Esophagus muscularis mucosa (tissue), 4 donors: ENCODE measurements at regions not wholly inside any gene's neighbourhood (a gene's known extent, or its start where the extent isn't known, plus 50 kb on each side); places are given as distances from the start of the nearest gene placed in this dataset.

Experiments
- DNase-seq: peaks from one replicate; pipeline ENCODE4 v3.0.0-alpha.2; 2017; ENCODE audit errors: extremely low spot score
- H3K27ac ChIP-seq, 4 donors: fragments of 200-600 bp; sonication (generic); replicated peaks in 1 of 4; 1 replicate in 3 of 4; 2 replicates in 1 of 4; pipeline ENCODE4 v1.5.1; 2016 to 2019; ENCODE audit warnings: mild to moderate bottlenecking in 1 of 4
- H3K27me3 ChIP-seq, 4 donors: fragments of 200-600 bp; sonication (generic); one replicate each; pipeline versions ENCODE4 v1.5.1 to v1.6.0; 2016 to 2019
- H3K36me3 ChIP-seq, 4 donors: fragments of 200-600 bp; sonication (generic); one replicate each; pipeline ENCODE4 v1.5.1; 2016 to 2019
- H3K4me1 ChIP-seq, 4 donors: fragments of 200-600 bp; sonication (generic); one replicate each; pipeline ENCODE4 v1.5.1; 2016 to 2019
- H3K4me3 ChIP-seq, 4 donors: fragments of 200-600 bp; sonication (generic); 1 replicate in 2 of 4; 2 replicates in 2 of 4; pipeline ENCODE4 v1.5.1; 2016 to 2019; ENCODE audit warnings: mild to moderate bottlenecking in 4 of 4, moderate library complexity in 1 of 4
- H3K9me3 ChIP-seq, 4 donors: fragments of 200-600 bp; sonication (generic); 1 replicate in 3 of 4; 2 replicates in 1 of 4; pipeline ENCODE4 v1.5.1; 2016 to 2019
- EP300 ChIP-seq: sonication (generic); formaldehyde crosslinking; IDR thresholded peaks from one replicate; pipeline ENCODE4 v1.6.1; 2017; ENCODE audit warnings: antibody characterized with exemption
- POLR2A ChIP-seq: fragments of 450-650 bp; IDR thresholded peaks from one replicate; pipeline ENCODE4 v1.6.1; 2017; ENCODE audit warnings: antibody characterized with exemption, moderate library complexity, mild to moderate bottlenecking, low read depth
- POLR2AphosphoS5 ChIP-seq, 2 donors: sonication (generic); formaldehyde crosslinking; IDR thresholded peaks; one replicate each; pipeline ENCODE4 v1.6.1; 2017; ENCODE audit warnings: antibody characterized with exemption in 2 of 2
- WGBS: methylation state at CpG from one replicate; pipeline ENCODE4 v1.1.5; 2018; 5-methylcytosine and 5-hydroxymethylcytosine counted together
- intact Hi-C: fragments of 100-400 bp; cut with DNase I; formaldehyde crosslinking; loops from one replicate; pipeline ENCODE4 v1.15.1; 2023
- TF ChIP-seq, protein P1 (sequence below), 3 experiments: fragments of 200-600 bp in 2 of 3; fragments of 450-650 bp in 1 of 3; sonication (generic) in 2 of 3; IDR thresholded peaks; one replicate each; pipeline ENCODE4 v1.5.1; 2017 to 2019; ENCODE audit warnings: antibody characterized with exemption in 3 of 3, mild to moderate bottlenecking in 2 of 3, moderate library complexity in 1 of 3

DNA sequence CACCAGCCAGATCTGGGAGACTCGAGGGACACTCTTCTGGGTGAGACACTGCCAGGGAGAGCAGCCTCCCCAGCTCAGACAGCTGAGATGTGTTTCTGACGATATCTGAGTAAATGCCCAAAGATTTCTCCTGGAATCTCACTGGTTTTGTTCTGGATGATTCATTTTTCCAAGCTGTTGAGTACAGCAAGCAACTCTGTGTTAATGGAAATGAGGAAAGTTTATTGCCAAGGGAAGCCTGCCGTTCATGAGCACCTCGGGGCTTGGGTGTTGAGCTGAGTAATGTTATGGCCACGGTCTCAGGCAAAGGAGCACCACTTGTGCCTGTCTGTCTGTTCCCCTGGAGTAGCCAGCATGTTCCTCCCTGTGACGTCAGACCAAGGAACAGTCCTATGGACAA lies 1132.4 kb downstream of the BRD1 start:
- TF ChIP-seq POLR2A = no peak
- no peak for TF ChIP-seq POLR2AphosphoS5 (IDR thresholded peaks at IDR 0.05)
- TF ChIP-seq, protein P1, sequence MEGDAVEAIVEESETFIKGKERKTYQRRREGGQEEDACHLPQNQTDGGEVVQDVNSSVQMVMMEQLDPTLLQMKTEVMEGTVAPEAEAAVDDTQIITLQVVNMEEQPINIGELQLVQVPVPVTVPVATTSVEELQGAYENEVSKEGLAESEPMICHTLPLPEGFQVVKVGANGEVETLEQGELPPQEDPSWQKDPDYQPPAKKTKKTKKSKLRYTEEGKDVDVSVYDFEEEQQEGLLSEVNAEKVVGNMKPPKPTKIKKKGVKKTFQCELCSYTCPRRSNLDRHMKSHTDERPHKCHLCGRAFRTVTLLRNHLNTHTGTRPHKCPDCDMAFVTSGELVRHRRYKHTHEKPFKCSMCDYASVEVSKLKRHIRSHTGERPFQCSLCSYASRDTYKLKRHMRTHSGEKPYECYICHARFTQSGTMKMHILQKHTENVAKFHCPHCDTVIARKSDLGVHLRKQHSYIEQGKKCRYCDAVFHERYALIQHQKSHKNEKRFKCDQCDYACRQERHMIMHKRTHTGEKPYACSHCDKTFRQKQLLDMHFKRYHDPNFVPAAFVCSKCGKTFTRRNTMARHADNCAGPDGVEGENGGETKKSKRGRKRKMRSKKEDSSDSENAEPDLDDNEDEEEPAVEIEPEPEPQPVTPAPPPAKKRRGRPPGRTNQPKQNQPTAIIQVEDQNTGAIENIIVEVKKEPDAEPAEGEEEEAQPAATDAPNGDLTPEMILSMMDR (IDR thresholded peaks at IDR 0.05) = no peak
- TF ChIP-seq EP300 = no peak
- no peaks in the 10 kb centered on the region for H3K9me3 ChIP-seq
- no peak overlapping the region for H3K27ac ChIP-seq
- 44% methylated on average over 6 of the region's 6 CpGs for WGBS
- H3K4me3 ChIP-seq = no peak overlapping the region
- H3K36me3 ChIP-seq = no peaks in the 10 kb centered on the region
- intact Hi-C loops = no loop called here
- no peak for DNase-seq
- H3K27me3 ChIP-seq = peaks cover 0 to 31% (median 0%) of the 10 kb centered on the region in 4 donors
- no peaks in the 10 kb centered on the region for H3K4me1 ChIP-seq

DNA sequence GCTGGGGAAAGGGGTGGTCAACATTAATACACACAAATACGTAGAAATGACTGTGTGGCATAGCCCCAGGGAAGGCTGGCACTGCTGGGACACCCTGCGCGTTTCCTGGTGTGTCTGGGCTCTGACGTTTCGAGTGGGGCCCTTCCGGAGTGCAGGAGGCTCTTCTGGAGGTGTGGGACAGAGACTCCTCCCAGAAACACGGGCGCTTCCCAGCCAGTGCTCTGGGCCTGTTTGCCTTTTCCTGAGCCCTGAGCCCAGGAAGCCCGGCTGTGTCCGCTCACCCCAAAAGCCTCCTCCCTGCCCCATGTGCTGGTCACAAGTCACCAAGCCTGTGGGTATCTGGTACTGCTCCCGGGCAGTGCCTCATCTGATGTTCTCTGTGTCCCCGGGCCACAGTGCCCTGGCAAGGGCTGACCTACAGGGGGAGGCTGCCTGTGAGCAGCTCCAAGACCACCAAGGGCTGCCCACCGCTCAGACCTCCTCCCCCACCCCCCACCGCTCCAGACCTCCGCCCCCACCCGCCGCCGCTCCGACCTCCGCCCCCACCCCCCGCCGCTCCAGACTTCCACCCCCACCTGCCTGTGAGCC lies 1133.3 kb downstream of the BRD1 start:
- no peak overlapping the region for H3K4me3 ChIP-seq
- WGBS = 64% methylated on average over 20 of the region's 22 CpGs

DNA sequence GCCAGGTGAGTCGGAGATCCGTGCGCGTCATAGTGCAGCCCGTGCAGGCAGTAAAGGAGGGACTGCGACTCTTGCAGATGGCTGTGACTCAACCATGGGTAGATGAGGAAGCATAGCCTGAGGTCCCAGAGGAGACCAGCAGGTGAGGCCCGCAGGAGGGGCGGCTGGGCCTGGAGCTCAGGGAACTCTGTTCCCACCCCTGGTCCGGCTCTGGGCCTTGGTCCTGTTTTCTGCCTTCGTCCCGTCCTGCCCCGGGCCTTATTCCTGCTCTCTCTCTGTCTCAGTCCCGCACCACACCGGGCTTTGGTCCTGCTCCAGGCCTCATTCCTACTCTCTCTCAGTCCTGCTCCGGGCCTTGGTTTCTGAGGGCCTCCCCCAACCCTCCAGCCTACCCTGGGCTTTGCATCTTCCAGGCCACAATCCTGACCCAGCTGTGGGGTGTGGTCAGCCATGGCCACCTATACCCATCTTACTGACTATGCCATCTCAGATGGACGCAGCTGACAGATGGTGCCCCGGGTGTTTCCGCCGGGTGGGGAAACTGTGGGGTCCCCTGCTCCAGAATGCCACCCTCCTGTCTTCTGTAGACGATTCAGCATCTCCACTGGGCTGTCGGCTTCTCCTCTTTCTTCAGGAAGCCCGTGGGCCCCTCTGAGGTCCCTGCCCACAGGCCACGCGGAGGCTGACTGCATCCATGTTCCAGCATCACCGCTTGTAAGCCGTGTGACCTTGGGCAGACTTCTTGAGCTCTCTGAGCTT lies 1134.1 kb downstream of the BRD1 start:
- H3K4me3 ChIP-seq = no peak overlapping the region
- intact Hi-C loops = no loop called here
- H3K27me3 ChIP-seq = peaks cover 0 to 35% (median 0%) of the 10 kb centered on the region in 4 donors
- H3K9me3 ChIP-seq = no peaks in the 10 kb centered on the region
- WGBS = 86% methylated on average over 26 of the region's 26 CpGs
- TF ChIP-seq POLR2AphosphoS5 (IDR thresholded peaks at IDR 0.05) = no peak
- TF ChIP-seq EP300 = no peak
- TF ChIP-seq POLR2A = no peak
- TF ChIP-seq, protein P1 (IDR thresholded peaks at IDR 0.05) = no peak
- H3K36me3 ChIP-seq = no peaks in the 10 kb centered on the region
- H3K4me1 ChIP-seq = no peaks in the 10 kb centered on the region
- no peak for DNase-seq
- no peak overlapping the region for H3K27ac ChIP-seq

More for the DNA sequence above, 1133.3 kb downstream of the BRD1 start:
- no peaks in the 10 kb centered on the region for H3K36me3 ChIP-seq
- H3K4me1 ChIP-seq = no peaks in the 10 kb centered on the region
- no peak for DNase-seq
- TF ChIP-seq, protein P1 (IDR thresholded peaks at IDR 0.05) = no peak
- TF ChIP-seq EP300 = no peak
- TF ChIP-seq POLR2AphosphoS5 (IDR thresholded peaks at IDR 0.05) = no peak
- no peak for TF ChIP-seq POLR2A
- intact Hi-C loops = no loop called here
- no peaks in the 10 kb centered on the region for H3K9me3 ChIP-seq
- H3K27me3 ChIP-seq = peaks cover 0 to 35% (median 0%) of the 10 kb centered on the region in 4 donors
- H3K27ac ChIP-seq = no peak overlapping the region

DNA sequence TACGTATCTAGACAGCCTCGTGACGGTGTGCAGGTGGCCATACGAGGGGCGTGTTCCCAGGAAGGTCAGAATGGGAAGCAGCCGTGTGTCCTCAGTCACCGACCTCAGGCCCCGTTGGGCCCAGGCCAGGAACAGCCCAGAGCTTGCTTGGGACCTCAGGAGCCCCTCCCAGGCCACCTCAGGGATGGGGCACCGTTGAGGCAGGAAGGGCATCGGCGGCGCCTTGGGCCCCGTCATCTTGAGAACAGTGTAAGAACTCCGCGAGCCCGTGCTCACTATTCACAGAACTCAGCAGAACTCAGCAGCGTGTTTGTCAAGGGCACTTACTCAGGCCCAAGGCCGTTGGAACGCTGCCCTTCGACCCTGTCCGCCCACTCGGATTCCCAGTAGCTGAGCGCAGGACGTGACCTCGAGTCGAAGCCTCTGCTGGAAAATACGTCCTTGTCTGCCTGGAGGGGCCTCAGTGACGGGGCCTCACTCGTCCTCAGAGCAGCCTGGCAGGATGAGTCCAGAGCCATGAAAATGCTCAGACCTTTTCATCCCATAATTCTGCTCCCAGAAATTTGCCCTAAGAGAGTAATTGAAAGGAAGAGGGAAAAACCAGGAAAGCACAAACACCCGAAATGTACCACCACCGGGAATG lies 1134.8 kb downstream of the BRD1 start:
- no peaks in the 10 kb centered on the region for H3K36me3 ChIP-seq
- 67% methylated on average over 31 of the region's 31 CpGs for WGBS
- no peak overlapping the region for H3K27ac ChIP-seq
- H3K9me3 ChIP-seq = no peaks in the 10 kb centered on the region
- no peaks in the 10 kb centered on the region for H3K4me1 ChIP-seq
- no peak overlapping the region for H3K4me3 ChIP-seq
- intact Hi-C loops = no loop called here
- TF ChIP-seq, protein P1 (IDR thresholded peaks at IDR 0.05) = no peak
- TF ChIP-seq EP300 (no peak), POLR2AphosphoS5 (IDR thresholded peaks at IDR 0.05) (no peak), POLR2A (no peak)
- H3K27me3 ChIP-seq = peaks cover 0 to 35% (median 0%) of the 10 kb centered on the region in 4 donors
- DNase-seq = no peak
